ENCODE measurements at regions not wholly inside any gene's neighbourhood (a gene's known extent, or its start where the extent isn't known, plus 50 kb on each side); places are given as distances from the start of the nearest gene placed in this dataset.

GRCh38 chr16:66207883-66208265 is 158.6 kb upstream of the CDH5 start:
- no peak for DNase-seq (ENCODE audit: low read depth in 2 of 2)

GRCh38 chr16:66207139-66207882 is 159.2 kb upstream of the CDH5 start:
- no peak for DNase-seq (ENCODE audit: low read depth in 2 of 2)

GRCh38 chr16:66206363-66206762 is 160.1 kb upstream of the CDH5 start:
- DNase-seq (ENCODE audit: low read depth in 2 of 2) = no peak

- DNase-seq (ENCODE audit: low read depth in 2 of 2) = no peak
Observed at GRCh38 chr16:66205287-66206231, 160.9 kb upstream of the CDH5 start.

GRCh38 chr16:66204756-66205155 is 161.7 kb upstream of the CDH5 start:
- no peak for DNase-seq (ENCODE audit: low read depth in 2 of 2)

GRCh38 chr16:66203476-66203875 is 163.0 kb upstream of the CDH5 start:
- DNase-seq (ENCODE audit: low read depth in 2 of 2) = no peak

- no peak for DNase-seq (ENCODE audit: low read depth in 2 of 2)
Observed at GRCh38 chr16:66199189-66199588, 167.3 kb upstream of the CDH5 start.

- no peak for DNase-seq (ENCODE audit: low read depth in 2 of 2)
Observed at GRCh38 chr16:66198641-66199040, 167.8 kb upstream of the CDH5 start.

- DNase-seq (ENCODE audit: low read depth in 2 of 2) = no peak
Observed at GRCh38 chr16:66197668-66198278, 168.7 kb upstream of the CDH5 start.

- no peak for DNase-seq (ENCODE audit: low read depth in 2 of 2)
Observed at GRCh38 chr16:66196770-66197169, 169.7 kb upstream of the CDH5 start.

GRCh38 chr16:66194866-66195265 is 171.6 kb upstream of the CDH5 start:
- no peak for DNase-seq (ENCODE audit: low read depth in 2 of 2)

GRCh38 chr16:66193543-66194229 is 172.8 kb upstream of the CDH5 start:
- no peak for DNase-seq (ENCODE audit: low read depth in 2 of 2)

- DNase-seq (ENCODE audit: low read depth in 2 of 2) = no peak
Observed at GRCh38 chr16:66190411-66190810, 176.1 kb upstream of the CDH5 start.

- no peak for DNase-seq (ENCODE audit: low read depth in 2 of 2)
Observed at GRCh38 chr16:66189951-66190350, 176.5 kb upstream of the CDH5 start.

- DNase-seq (ENCODE audit: low read depth in 2 of 2) = no peak
Observed at GRCh38 chr16:66188917-66189725, 177.4 kb upstream of the CDH5 start.

- no peak for DNase-seq (ENCODE audit: low read depth in 2 of 2)
Observed at GRCh38 chr16:66186251-66186785, 180.2 kb upstream of the CDH5 start.

- no peak for DNase-seq (ENCODE audit: low read depth in 2 of 2)
Observed at GRCh38 chr16:66182592-66182991, 183.9 kb upstream of the CDH5 start.

GRCh38 chr16:66176731-66177130 is 189.8 kb upstream of the CDH5 start:
- no peak for DNase-seq (ENCODE audit: low read depth in 2 of 2)

- no peak for DNase-seq (ENCODE audit: low read depth in 2 of 2)
Observed at GRCh38 chr16:66176111-66176510, 190.4 kb upstream of the CDH5 start.

- no peak for DNase-seq (ENCODE audit: low read depth in 2 of 2)
Observed at GRCh38 chr16:66175636-66176035, 190.9 kb upstream of the CDH5 start.

GRCh38 chr16:66175058-66175457 is 191.4 kb upstream of the CDH5 start:
- no peak for DNase-seq (ENCODE audit: low read depth in 2 of 2)

Measured in stimulated activated CD4-positive, alpha-beta T cell treated with anti-CD3 and anti-CD28 coated beads, Interleukin-1b, Interleukin-23, amount 100 ng/mL, for 1 hour (primary cell).